Hepatocyte (in vitro differentiated cells): ENCODE measurements at regions not wholly inside any gene's neighbourhood (a gene's known extent, or its start where the extent isn't known, plus 50 kb on each side); places are given as distances from the start of the nearest gene placed in this dataset.

ENCODE experiments used
- DNase-seq: peaks from one replicate; pipeline ENCODE4 v3.0.0-alpha.2; 2016; ENCODE audit warnings: low spot score
- H2AFZ ChIP-seq: fragments of 200-600 bp; sonication (generic); 2 replicates; pipeline ENCODE4 v1.6.0; 2016; ENCODE audit warnings: antibody characterized with exemption, mild to moderate bottlenecking
- H3K27ac ChIP-seq: fragments of 200-600 bp; sonication (generic); 2 replicates; pipeline ENCODE4 v1.5.1; 2016; ENCODE audit warnings: mild to moderate bottlenecking
- H3K27me3 ChIP-seq: fragments of 200-600 bp; sonication (generic); 2 replicates; pipeline ENCODE4 v1.6.1; 2016
- H3K36me3 ChIP-seq: fragments of 200-600 bp; sonication (generic); replicated peaks from 2 replicates; pipeline ENCODE4 v1.5.1; 2016; ENCODE audit warnings: low read depth; ENCODE audit not compliant: insufficient read depth
- H3K4me1 ChIP-seq: fragments of 200-600 bp; sonication (generic); 2 replicates; pipeline ENCODE4 v1.5.1; 2016; ENCODE audit warnings: mild to moderate bottlenecking, moderate library complexity; ENCODE audit not compliant: insufficient read depth
- H3K4me2 ChIP-seq: fragments of 200-600 bp; sonication (generic); 2 replicates; pipeline ENCODE4 v1.6.0; 2016
- H3K4me3 ChIP-seq: fragments of 200-600 bp; sonication (generic); 2 replicates; pipeline ENCODE4 v1.5.1; 2016; ENCODE audit warnings: mild to moderate bottlenecking
- H3K79me2 ChIP-seq: fragments of 200-600 bp; sonication (generic); 2 replicates; pipeline ENCODE4 v1.6.0; 2017; ENCODE audit warnings: mild to moderate bottlenecking
- H3K9me2 ChIP-seq: fragments of 200-600 bp; sonication (generic); replicated peaks from 2 replicates; pipeline ENCODE4 v1.6.0; 2017; ENCODE audit warnings: mild to moderate bottlenecking; ENCODE audit not compliant: insufficient read depth
- H3K9me3 ChIP-seq: fragments of 200-600 bp; sonication (generic); 2 replicates; pipeline ENCODE4 v1.5.1; 2016; ENCODE audit warnings: low read depth, mild to moderate bottlenecking
- H4K20me1 ChIP-seq: fragments of 200-600 bp; sonication (generic); 2 replicates; pipeline ENCODE4 v1.6.0; 2016; ENCODE audit warnings: mild to moderate bottlenecking; ENCODE audit not compliant: insufficient read depth, poor library complexity, severe bottlenecking
- EZH2 ChIP-seq: fragments of 200-600 bp; sonication (generic); IDR thresholded peaks from 2 replicates; pipeline ENCODE4 v1.6.1; 2016; ENCODE audit warnings: antibody characterized with exemption, mild to moderate bottlenecking, borderline replicate concordance
- EZH2phosphoT487 ChIP-seq: fragments of 200-600 bp; sonication (generic); IDR thresholded peaks from one replicate; pipeline ENCODE4 v1.6.1; 2018; ENCODE audit warnings: antibody characterized with exemption, mild to moderate bottlenecking, low read depth, moderate library complexity; ENCODE audit not compliant: unreplicated experiment, severe bottlenecking
- WGBS: methylation state at CpG from one replicate; pipeline ENCODE4 v1.1.6; 2016; ENCODE audit warnings: low lambda C conversion rate; ENCODE audit errors: missing lambda C conversion rate; 5-methylcytosine and 5-hydroxymethylcytosine counted together
- TF ChIP-seq, protein P1 (sequence below): fragments of 200-600 bp; sonication (generic); IDR thresholded peaks from 2 replicates; pipeline ENCODE4 v1.5.1; 2016; ENCODE audit warnings: antibody characterized with exemption, mild to moderate bottlenecking; ENCODE audit not compliant: poor library complexity

GRCh38 chr2:136424112-136424511 lies 306.2 kb upstream of the CXCR4 start:
- no peak overlapping the region for H3K4me3 ChIP-seq
- peak overlapping the region; percentile 97 for H2AFZ ChIP-seq
- H3K27ac ChIP-seq, result no peak overlapping the region
- peaks cover 28% of the 10 kb centered on the region for H3K27me3 ChIP-seq
- H3K4me1 ChIP-seq, result no peaks in the 10 kb centered on the region
- 64% methylated on average over 7 of the region's 7 CpGs for WGBS
- no peaks in the 10 kb centered on the region for H3K9me3 ChIP-seq
- H3K79me2 ChIP-seq, result no peaks in the 10 kb centered on the region
- no peak for DNase-seq
- TF ChIP-seq, protein P1, sequence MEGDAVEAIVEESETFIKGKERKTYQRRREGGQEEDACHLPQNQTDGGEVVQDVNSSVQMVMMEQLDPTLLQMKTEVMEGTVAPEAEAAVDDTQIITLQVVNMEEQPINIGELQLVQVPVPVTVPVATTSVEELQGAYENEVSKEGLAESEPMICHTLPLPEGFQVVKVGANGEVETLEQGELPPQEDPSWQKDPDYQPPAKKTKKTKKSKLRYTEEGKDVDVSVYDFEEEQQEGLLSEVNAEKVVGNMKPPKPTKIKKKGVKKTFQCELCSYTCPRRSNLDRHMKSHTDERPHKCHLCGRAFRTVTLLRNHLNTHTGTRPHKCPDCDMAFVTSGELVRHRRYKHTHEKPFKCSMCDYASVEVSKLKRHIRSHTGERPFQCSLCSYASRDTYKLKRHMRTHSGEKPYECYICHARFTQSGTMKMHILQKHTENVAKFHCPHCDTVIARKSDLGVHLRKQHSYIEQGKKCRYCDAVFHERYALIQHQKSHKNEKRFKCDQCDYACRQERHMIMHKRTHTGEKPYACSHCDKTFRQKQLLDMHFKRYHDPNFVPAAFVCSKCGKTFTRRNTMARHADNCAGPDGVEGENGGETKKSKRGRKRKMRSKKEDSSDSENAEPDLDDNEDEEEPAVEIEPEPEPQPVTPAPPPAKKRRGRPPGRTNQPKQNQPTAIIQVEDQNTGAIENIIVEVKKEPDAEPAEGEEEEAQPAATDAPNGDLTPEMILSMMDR, result no peak
- TF ChIP-seq EZH2 (no peak), EZH2phosphoT487 (no peak)
- H4K20me1 ChIP-seq, result no peaks in the 10 kb centered on the region
- H3K36me3 ChIP-seq, result no peaks in the 10 kb centered on the region
- no peaks in the 10 kb centered on the region for H3K9me2 ChIP-seq
- peak overlapping the region; percentile 88 for H3K4me2 ChIP-seq

DNA sequence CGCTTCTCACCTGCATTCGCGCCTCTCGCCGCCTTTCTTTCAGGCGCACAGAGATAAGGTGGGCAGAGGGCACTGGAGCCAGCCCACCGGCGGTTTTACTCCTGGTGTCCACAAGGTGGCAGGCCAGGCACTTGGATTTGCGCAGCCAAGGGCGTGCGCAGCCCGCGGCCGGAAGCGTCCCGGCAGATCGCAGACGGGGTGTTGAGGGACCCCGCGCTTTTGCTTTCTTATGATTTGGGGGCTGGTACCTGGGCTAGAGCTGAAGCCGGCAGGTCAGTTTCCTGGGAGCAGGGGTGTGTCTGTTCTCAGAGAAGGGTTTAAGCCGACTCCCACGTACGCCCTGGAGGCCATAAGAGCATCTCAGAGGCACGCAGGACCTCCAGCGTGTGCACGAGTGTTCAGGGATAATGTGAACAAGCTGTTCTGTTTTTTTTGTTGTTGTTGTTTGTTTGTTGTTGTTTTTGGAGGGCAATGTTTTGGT lies 305.6 kb upstream of the CXCR4 start:
- peak overlapping the region; percentile 67 for H3K4me3 ChIP-seq

DNA sequence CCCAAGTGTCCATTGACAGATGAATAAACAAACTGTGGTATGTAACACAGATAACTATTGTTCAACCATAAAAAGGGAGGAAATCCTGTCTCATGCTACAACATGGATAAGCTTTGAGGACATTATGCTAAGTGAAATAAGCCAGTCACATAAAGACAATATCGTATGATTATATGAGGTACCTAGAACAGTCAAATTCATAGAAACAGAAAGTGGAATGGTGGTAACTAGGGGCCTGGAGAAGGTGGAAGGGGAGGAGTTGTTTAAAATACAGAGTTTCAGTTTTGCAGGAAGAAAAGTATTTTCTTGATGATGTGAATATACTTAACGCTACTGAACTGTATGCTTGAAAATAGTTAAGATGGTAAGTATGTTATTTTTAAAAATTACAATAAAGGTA lies 304.6 kb upstream of the CXCR4 start:
- H3K4me3 ChIP-seq, result no peak overlapping the region
- no peaks in the 10 kb centered on the region for H3K36me3 ChIP-seq
- no peak overlapping the region for H2AFZ ChIP-seq
- no peak overlapping the region for H3K4me2 ChIP-seq
- TF ChIP-seq EZH2phosphoT487, result no peak
- no peak for TF ChIP-seq EZH2
- no peaks in the 10 kb centered on the region for H3K79me2 ChIP-seq
- no peak for DNase-seq
- H3K27me3 ChIP-seq, result peaks cover 28% of the 10 kb centered on the region
- no peaks in the 10 kb centered on the region for H4K20me1 ChIP-seq
- no peak overlapping the region for H3K27ac ChIP-seq
- H3K4me1 ChIP-seq, result no peaks in the 10 kb centered on the region
- no peaks in the 10 kb centered on the region for H3K9me3 ChIP-seq
- 81% methylated on average over 2 of the region's 2 CpGs for WGBS
- H3K9me2 ChIP-seq, result no peaks in the 10 kb centered on the region

More for the DNA sequence above, 305.6 kb upstream of the CXCR4 start:
- Histone ChIP-seq H3K27ac (no peak overlapping the region), H3K9me3 (no peaks in the 10 kb centered on the region), H3K79me2 (no peaks in the 10 kb centered on the region), H3K4me2 (peak overlapping the region; percentile 88), H3K9me2 (no peaks in the 10 kb centered on the region), H3K36me3 (no peaks in the 10 kb centered on the region), H3K4me1 (no peaks in the 10 kb centered on the region), H2AFZ (peak overlapping the region; percentile 97), H4K20me1 (no peaks in the 10 kb centered on the region), H3K27me3 (peaks cover 28% of the 10 kb centered on the region)
- WGBS, result 3% methylated on average over 27 of the region's 27 CpGs
- TF ChIP-seq, protein P1, result peak; percentile 88
- TF ChIP-seq EZH2phosphoT487 (no peak), EZH2 (no peak)
- peak; percentile 90 for DNase-seq

GRCh38 chr2:136420346-136420745 lies 302.4 kb upstream of the CXCR4 start:
- H3K36me3 ChIP-seq, result no peaks in the 10 kb centered on the region
- H3K79me2 ChIP-seq, result no peaks in the 10 kb centered on the region
- TF ChIP-seq, protein P1, result no peak
- no peak for TF ChIP-seq EZH2
- no peak for TF ChIP-seq EZH2phosphoT487
- H3K9me3 ChIP-seq, result no peaks in the 10 kb centered on the region
- WGBS, result 76% methylated on average over 6 of the region's 6 CpGs
- no peaks in the 10 kb centered on the region for H3K9me2 ChIP-seq
- no peak overlapping the region for H3K4me2 ChIP-seq
- H4K20me1 ChIP-seq, result no peaks in the 10 kb centered on the region
- no peak for DNase-seq
- H2AFZ ChIP-seq, result no peak overlapping the region
- H3K4me3 ChIP-seq, result no peak overlapping the region
- no peak overlapping the region for H3K27ac ChIP-seq
- H3K27me3 ChIP-seq, result peaks cover 14% of the 10 kb centered on the region
- H3K4me1 ChIP-seq, result no peaks in the 10 kb centered on the region
